Transverse colon (tissue), 4 donors: ENCODE measurements at regions not wholly inside any gene's neighbourhood (a gene's known extent, or its start where the extent isn't known, plus 50 kb on each side); places are given as distances from the start of the nearest gene placed in this dataset.

ENCODE experiments used
- DNase-seq: peaks from one replicate; pipeline ENCODE4 v3.0.0-alpha.2; 2019
- H3K27ac ChIP-seq, 4 donors: fragments of 200-600 bp; sonication (generic); 2 replicates each; pipeline ENCODE4 v1.5.1; 2016 to 2018; ENCODE audit warnings: inconsistent platforms in 4 of 4
- H3K27me3 ChIP-seq: fragments of 200-600 bp; sonication (generic); 2 replicates; pipeline ENCODE4 v1.5.1; 2017; ENCODE audit warnings: inconsistent platforms
- H3K36me3 ChIP-seq, 4 donors: fragments of 200-600 bp; sonication (generic); 2 replicates each; pipeline ENCODE4 v1.5.1; 2017 to 2019; ENCODE audit warnings: inconsistent platforms in 4 of 4
- H3K4me1 ChIP-seq, 4 donors: fragments of 200-600 bp; sonication (generic); 2 replicates each; pipeline ENCODE4 v1.5.1; 2017 to 2020; ENCODE audit warnings: inconsistent platforms in 4 of 4
- H3K4me3 ChIP-seq, 4 donors: fragments of 200-600 bp; sonication (generic); 1 replicate in 1 of 4; 2 replicates in 3 of 4; pipeline versions ENCODE4 v1.5.1 to v1.6.1; 2017 to 2019; ENCODE audit warnings: inconsistent platforms in 4 of 4
- H3K9me3 ChIP-seq, 2 donors: fragments of 200-600 bp; sonication (generic); 2 replicates each; pipeline ENCODE4 v1.5.1; 2017 to 2019; ENCODE audit warnings: inconsistent platforms in 2 of 2
- EP300 ChIP-seq: sonication (generic); formaldehyde crosslinking; IDR thresholded peaks from one replicate; pipeline ENCODE4 v1.6.1; 2017; ENCODE audit warnings: antibody characterized with exemption, low read depth
- POLR2A ChIP-seq: fragments of 450-650 bp; IDR thresholded peaks from one replicate; pipeline ENCODE4 v1.6.1; 2016; ENCODE audit warnings: antibody characterized with exemption, mild to moderate bottlenecking, moderate library complexity
- POLR2AphosphoS5 ChIP-seq, 3 donors: sonication (generic); formaldehyde crosslinking; IDR thresholded peaks; one replicate each; pipeline ENCODE4 v1.6.1; 2016; ENCODE audit warnings: antibody characterized with exemption in 3 of 3
- WGBS, 2 donors: methylation state at CpG; one replicate each; pipeline ENCODE4 v1.1.5; 2018; ENCODE audit warnings: low coverage in 1 of 2; 5-methylcytosine and 5-hydroxymethylcytosine counted together
- in situ Hi-C, 4 donors: fragments of 200-750 bp; cut with MboI; loops; one replicate each; pipeline versions ENCODE4 v1.15.0 to v1.15.1; 2017; ENCODE audit warnings: low sequenced_read_pairs in 3 of 4, low pct_ligation_motif_present in 1 of 4, low pct_unique_long_range_greater_than_20kb in 1 of 4
- intact Hi-C: fragments of 100-400 bp; cut with DNase I; formaldehyde crosslinking; loops from one replicate; pipeline ENCODE4 v1.15.1; 2023; ENCODE audit warnings: low total_unique reads
- TF ChIP-seq, protein P1 (sequence below), 5 experiments: fragments of 200-600 bp in 3 of 5; fragments of 450-650 bp in 2 of 5; sonication (generic) in 3 of 5; IDR thresholded peaks; 1 replicate in 2 of 5; 2 replicates in 3 of 5; pipeline ENCODE4 v1.5.1; 2016 to 2017; ENCODE audit warnings: antibody characterized with exemption in 5 of 5, inconsistent platforms in 3 of 5, mild to moderate bottlenecking in 2 of 5, moderate library complexity in 1 of 5

DNA sequence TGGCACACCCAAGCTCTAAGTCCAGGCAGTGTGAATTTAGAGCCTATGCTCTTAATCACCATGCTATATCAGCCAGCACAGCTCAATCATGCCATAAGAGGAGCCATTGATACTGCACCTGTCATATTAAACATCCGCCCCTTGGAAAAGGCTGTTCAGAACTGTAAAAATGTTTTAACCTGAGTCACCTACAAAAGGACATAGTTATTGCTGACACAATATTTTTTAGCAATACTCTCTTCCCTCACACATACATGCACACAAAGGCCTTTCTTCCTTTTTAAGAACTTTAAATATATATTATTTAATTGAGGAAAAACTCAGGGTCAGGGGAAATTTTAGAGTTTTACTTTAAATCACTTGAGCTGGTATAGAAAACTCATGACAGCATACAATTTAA is 83.5 kb upstream of the ATXN7L3B start:
- H3K4me1 ChIP-seq: no peaks in the 10 kb centered on the region
- no peaks in the 10 kb centered on the region for H3K27me3 ChIP-seq
- no peak overlapping the region for H3K27ac ChIP-seq
- DNase-seq: no peak
- TF ChIP-seq EP300 (no peak), POLR2AphosphoS5 (IDR thresholded peaks at IDR 0.05) (no peak), POLR2A (no peak)
- TF ChIP-seq, protein P1, sequence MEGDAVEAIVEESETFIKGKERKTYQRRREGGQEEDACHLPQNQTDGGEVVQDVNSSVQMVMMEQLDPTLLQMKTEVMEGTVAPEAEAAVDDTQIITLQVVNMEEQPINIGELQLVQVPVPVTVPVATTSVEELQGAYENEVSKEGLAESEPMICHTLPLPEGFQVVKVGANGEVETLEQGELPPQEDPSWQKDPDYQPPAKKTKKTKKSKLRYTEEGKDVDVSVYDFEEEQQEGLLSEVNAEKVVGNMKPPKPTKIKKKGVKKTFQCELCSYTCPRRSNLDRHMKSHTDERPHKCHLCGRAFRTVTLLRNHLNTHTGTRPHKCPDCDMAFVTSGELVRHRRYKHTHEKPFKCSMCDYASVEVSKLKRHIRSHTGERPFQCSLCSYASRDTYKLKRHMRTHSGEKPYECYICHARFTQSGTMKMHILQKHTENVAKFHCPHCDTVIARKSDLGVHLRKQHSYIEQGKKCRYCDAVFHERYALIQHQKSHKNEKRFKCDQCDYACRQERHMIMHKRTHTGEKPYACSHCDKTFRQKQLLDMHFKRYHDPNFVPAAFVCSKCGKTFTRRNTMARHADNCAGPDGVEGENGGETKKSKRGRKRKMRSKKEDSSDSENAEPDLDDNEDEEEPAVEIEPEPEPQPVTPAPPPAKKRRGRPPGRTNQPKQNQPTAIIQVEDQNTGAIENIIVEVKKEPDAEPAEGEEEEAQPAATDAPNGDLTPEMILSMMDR (IDR thresholded peaks at IDR 0.05): no peak
- no peak overlapping the region for H3K4me3 ChIP-seq
- WGBS, 2 donors: 65 to 100% methylated on average over 1 of the region's 1 CpG
- in situ Hi-C loops (no loop called here), intact Hi-C loops (no loop called here)
- no peaks in the 10 kb centered on the region for H3K36me3 ChIP-seq
- no peaks in the 10 kb centered on the region for H3K9me3 ChIP-seq

DNA sequence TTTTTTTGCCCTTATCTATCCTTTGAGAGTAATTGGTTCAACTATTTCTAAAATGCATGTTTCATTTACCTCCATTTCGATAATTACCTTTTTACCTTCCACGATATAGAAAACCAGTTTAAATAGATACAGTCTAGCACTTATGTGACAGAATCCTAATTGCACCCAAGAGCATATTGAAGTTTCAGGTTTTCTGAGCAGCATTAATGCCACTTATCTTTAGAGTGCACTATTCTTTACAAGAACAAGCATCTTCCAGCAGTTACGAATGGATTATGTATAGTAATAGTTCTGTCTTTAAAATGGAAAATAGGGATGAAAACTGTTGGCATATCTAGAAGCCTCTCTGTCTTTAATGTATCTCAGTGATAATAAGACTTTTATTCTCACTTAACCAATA is 82.2 kb upstream of the ATXN7L3B start:
- DNase-seq: no peak
- in situ Hi-C loops: no loop called here
- Histone ChIP-seq H3K27me3 (no peaks in the 10 kb centered on the region), H3K9me3 (no peaks in the 10 kb centered on the region), H3K4me1 (no peaks in the 10 kb centered on the region), H3K27ac (no peak overlapping the region), H3K36me3 (no peaks in the 10 kb centered on the region), H3K4me3 (no peak overlapping the region)
- intact Hi-C loops: no loop called here
- WGBS, 2 donors: 85 to 89% methylated on average over 2 to 3 of the region's 3 CpGs
- TF ChIP-seq, protein P1 (IDR thresholded peaks at IDR 0.05): no peak
- TF ChIP-seq EP300: no peak
- no peak for TF ChIP-seq POLR2AphosphoS5 (IDR thresholded peaks at IDR 0.05)
- TF ChIP-seq POLR2A: no peak

DNA sequence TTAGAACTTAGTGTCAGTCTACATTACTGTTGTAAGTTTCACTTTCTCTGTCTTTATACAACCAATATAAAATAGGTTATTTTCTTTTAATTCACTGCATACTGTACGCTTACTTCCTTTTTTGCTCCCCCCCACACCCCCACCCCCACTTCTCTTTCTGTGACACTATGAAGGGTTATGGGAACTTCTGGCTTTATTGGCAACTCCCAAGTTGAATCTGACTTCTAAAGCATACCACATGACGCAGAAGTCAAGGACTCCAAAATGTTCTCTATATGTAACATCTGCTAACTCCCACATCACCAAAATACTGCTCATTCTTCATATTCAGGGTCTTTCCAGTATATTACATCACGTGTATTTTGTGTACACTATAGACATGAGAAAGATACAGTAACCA is 81.2 kb upstream of the ATXN7L3B start:
- Histone ChIP-seq H3K36me3 (no peaks in the 10 kb centered on the region), H3K4me3 (no peak overlapping the region), H3K4me1 (no peaks in the 10 kb centered on the region), H3K9me3 (no peaks in the 10 kb centered on the region), H3K27ac (no peak overlapping the region), H3K27me3 (no peaks in the 10 kb centered on the region)
- 64% methylated on average over 2 to 3 of the region's 3 CpGs for WGBS, 2 donors
- intact Hi-C loops: no loop called here
- DNase-seq: no peak
- TF ChIP-seq POLR2A: no peak
- in situ Hi-C loops: no loop called here

DNA sequence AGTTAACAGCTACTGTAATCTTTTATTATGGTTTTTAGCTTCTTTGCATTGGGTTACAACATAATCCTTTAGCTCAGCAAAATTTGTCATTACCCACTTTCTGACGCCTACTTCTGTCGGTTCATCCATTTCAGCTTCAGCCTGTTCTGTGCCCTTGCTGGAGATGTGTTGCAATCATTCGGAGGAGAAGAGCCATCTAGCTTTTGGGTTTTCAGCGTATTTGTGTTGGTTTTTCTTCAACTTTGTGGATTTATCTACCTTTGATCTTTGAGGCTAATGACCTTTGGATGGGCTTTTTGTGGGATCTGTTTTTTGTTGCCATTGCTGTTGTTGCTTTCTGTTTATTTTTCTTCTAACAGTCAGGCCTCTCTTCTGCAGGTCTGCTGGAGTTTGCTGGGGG is 69.2 kb upstream of the ATXN7L3B start:
- Histone ChIP-seq H3K36me3 (no peaks in the 10 kb centered on the region), H3K9me3 (no peaks in the 10 kb centered on the region), H3K27me3 (no peaks in the 10 kb centered on the region), H3K4me1 (no peaks in the 10 kb centered on the region), H3K27ac (no peak overlapping the region), H3K4me3 (no peak overlapping the region)
- TF ChIP-seq POLR2A (no peak), POLR2AphosphoS5 (IDR thresholded peaks at IDR 0.05) (no peak), EP300 (no peak)
- TF ChIP-seq, protein P1 (IDR thresholded peaks at IDR 0.05): no peak
- DNase-seq: no peak
- in situ Hi-C loops (no loop called here), intact Hi-C loops (no loop called here)
- WGBS, 2 donors: 65 to 76% methylated on average over 4 of the region's 4 CpGs

DNA sequence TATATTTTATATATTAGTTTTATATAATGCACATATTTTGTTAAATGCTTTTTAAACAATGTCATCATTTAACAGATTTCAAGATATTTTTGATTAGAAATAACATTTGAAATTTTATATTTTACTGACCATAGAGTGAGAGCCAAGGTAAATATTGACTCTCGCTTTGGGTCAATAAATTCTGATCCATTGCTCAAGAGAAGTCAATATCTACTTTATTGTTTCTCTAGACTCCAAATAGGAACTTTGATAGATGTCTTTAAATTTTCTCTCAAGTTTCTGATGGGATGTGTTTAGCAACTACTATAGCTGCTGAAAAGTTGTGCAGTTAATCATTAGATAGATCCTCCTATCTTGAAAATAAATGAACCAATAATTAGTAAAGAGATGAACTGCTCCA is 61.4 kb upstream of the ATXN7L3B start:
- no peak for TF ChIP-seq EP300
- no peak for TF ChIP-seq POLR2A
- TF ChIP-seq, protein P1 (IDR thresholded peaks at IDR 0.05): no peak
- no peak for TF ChIP-seq POLR2AphosphoS5 (IDR thresholded peaks at IDR 0.05)
- no peak overlapping the region for H3K27ac ChIP-seq
- intact Hi-C loops (no loop called here), in situ Hi-C loops (no loop called here)
- no peaks in the 10 kb centered on the region for H3K36me3 ChIP-seq
- DNase-seq: no peak
- H3K9me3 ChIP-seq: no peaks in the 10 kb centered on the region
- no peaks in the 10 kb centered on the region for H3K4me1 ChIP-seq
- no peak overlapping the region for H3K4me3 ChIP-seq
- 27 to 57% methylated on average over 1 of the region's 1 CpG for WGBS, 2 donors
- no peaks in the 10 kb centered on the region for H3K27me3 ChIP-seq
